ENCODE measurements at regions not wholly inside any gene's neighbourhood (a gene's known extent, or its start where the extent isn't known, plus 50 kb on each side); places are given as distances from the start of the nearest gene placed in this dataset.

DNA sequence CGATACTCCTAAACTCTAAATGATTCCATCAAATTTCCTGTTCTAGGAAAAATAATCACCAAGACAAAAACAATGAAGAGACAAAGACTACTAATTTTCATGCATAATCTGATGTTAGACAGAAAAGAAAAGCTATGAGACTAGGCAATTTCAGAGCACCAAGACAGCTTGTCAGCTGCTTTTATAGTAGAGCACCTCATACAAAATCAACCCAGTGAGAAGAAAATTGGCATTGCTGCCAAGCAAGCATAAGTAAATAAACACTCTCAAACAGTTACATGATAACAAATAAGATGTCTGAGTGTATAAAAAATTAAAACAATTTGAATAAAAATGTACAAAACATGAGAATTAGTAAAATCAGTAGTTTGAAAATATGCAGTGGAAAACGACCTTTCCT lies 1544.6 kb downstream of the C4orf33 start:
- TF ChIP-seq CTCF (IDR thresholded peaks at IDR 0.05 in 2 of 3, conservative IDR thresholded peaks at IDR 0.05 in 1 of 3; ENCODE audit: control insufficient read depth in 2 of 3, extremely low read depth in 1 of 3, insufficient read depth in 1 of 3, low read depth in 3 of 3, low read length in 3 of 3) (no peak), BCL11A (IDR thresholded peaks at IDR 0.05; ENCODE audit: low read depth, low read length) (no peak), EGR1 (IDR thresholded peaks at IDR 0.05; ENCODE audit: borderline replicate concordance in 1 of 2, low read depth in 2 of 2, low read length in 2 of 2) (no peak), TAF1 (IDR thresholded peaks at IDR 0.05; ENCODE audit: borderline replicate concordance, low read depth, low read length) (no peak), SRF (IDR thresholded peaks at IDR 0.05; ENCODE audit: low read depth in 2 of 2, low read length in 2 of 2) (no peak)

Data from GM12878 (cell line).